Upper lobe of right lung (tissue), 1 donor: ENCODE measurements at regions not wholly inside any gene's neighbourhood (a gene's known extent, or its start where the extent isn't known, plus 50 kb on each side); places are given as distances from the start of the nearest gene placed in this dataset.

ENCODE experiments used
- ATAC-seq: fragments of 200-7000 bp; cut with Tn5 transposase; one replicate; pipeline ENCODE4 v1.9.1; 2020; ENCODE audit warnings: mild to moderate bottlenecking, moderate library complexity
- DNase-seq: peaks from one replicate; pipeline ENCODE4 v3.0.0-alpha.2; 2020
- H3K27ac ChIP-seq: fragments of 200-600 bp; one replicate; pipeline ENCODE4 v1.8.0; 2022
- H3K27me3 ChIP-seq: fragments of 200-600 bp; one replicate; pipeline ENCODE4 v1.8.0; 2022; ENCODE audit warnings: mild to moderate bottlenecking
- H3K36me3 ChIP-seq: fragments of 200-600 bp; one replicate; pipeline ENCODE4 v1.8.0; 2022
- H3K4me1 ChIP-seq: fragments of 200-600 bp; one replicate; pipeline ENCODE4 v1.8.0; 2022
- H3K4me3 ChIP-seq: fragments of 200-600 bp; one replicate; pipeline ENCODE4 v1.8.0; 2022; ENCODE audit warnings: mild to moderate bottlenecking
- H3K9me3 ChIP-seq: fragments of 200-600 bp; one replicate; pipeline ENCODE4 v1.8.0; 2022
- CTCF ChIP-seq: fragments of 200-600 bp; IDR thresholded peaks from one replicate; pipeline ENCODE4 v1.8.0; 2022; ENCODE audit warnings: antibody characterized with exemption
- intact Hi-C: fragments of 100-400 bp; cut with DNase I; formaldehyde crosslinking; loops from one replicate; pipeline ENCODE4 v1.11.0; 2022
- donor health status: DM: no; HTN: yes; CAD: no; lungs with severe emphysema.

GRCh38 chr15:46616033-46616432 is 981.2 kb downstream of the SQOR start:
- no peaks in the 10 kb centered on the region for H3K4me1 ChIP-seq
- intact Hi-C loops: no loop called here
- no peaks in the 10 kb centered on the region for H3K27me3 ChIP-seq
- H3K36me3 ChIP-seq: no peaks in the 10 kb centered on the region
- TF ChIP-seq CTCF: no peak
- no peaks in the 10 kb centered on the region for H3K9me3 ChIP-seq
- no peak overlapping the region for H3K4me3 ChIP-seq
- H3K27ac ChIP-seq: no peak overlapping the region
- DNase-seq (no peak), ATAC-seq (no peak)

GRCh38 chr15:46617507-46617906 is 982.7 kb downstream of the SQOR start:
- Histone ChIP-seq H3K4me3 (no peak overlapping the region), H3K9me3 (no peaks in the 10 kb centered on the region), H3K4me1 (no peaks in the 10 kb centered on the region), H3K27ac (no peak overlapping the region), H3K27me3 (no peaks in the 10 kb centered on the region), H3K36me3 (no peaks in the 10 kb centered on the region)
- intact Hi-C loops: no loop called here
- ATAC-seq (no peak), DNase-seq (no peak)
- TF ChIP-seq CTCF: no peak

DNA sequence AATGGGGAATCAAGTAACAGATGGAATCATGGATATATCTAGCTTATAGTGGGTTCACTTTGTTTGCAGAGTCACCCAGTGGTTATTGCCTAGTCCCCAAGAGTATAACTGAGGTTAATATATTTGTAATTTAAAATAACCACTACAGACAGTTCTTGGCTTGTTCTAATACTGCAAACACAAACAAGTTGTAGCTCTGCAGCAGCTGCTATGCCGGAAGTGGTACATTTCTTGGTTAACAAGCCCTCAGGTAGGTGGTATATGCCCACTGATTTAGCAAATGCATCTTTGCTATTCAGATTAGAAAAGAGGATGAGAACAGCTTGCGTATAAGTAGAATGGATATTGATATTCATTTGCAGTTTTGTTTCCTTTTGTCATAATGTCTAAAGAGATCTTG is 984.2 kb downstream of the SQOR start:
- H3K4me3 ChIP-seq: no peak overlapping the region
- intact Hi-C loops: no loop called here
- no peaks in the 10 kb centered on the region for H3K9me3 ChIP-seq
- no peaks in the 10 kb centered on the region for H3K4me1 ChIP-seq
- no peaks in the 10 kb centered on the region for H3K36me3 ChIP-seq
- no peak for ATAC-seq
- no peak overlapping the region for H3K27ac ChIP-seq
- no peak for DNase-seq
- no peak for TF ChIP-seq CTCF
- no peaks in the 10 kb centered on the region for H3K27me3 ChIP-seq

GRCh38 chr15:46620392-46621013 is 985.7 kb downstream of the SQOR start:
- H3K4me1 ChIP-seq: no peaks in the 10 kb centered on the region
- no peak for TF ChIP-seq CTCF
- H3K27me3 ChIP-seq: no peaks in the 10 kb centered on the region

GRCh38 chr15:46622851-46623250 is 988.0 kb downstream of the SQOR start:
- peaks cover 7% of the 10 kb centered on the region for H3K9me3 ChIP-seq
- TF ChIP-seq CTCF: no peak
- DNase-seq: no peak
- no peak overlapping the region for H3K27ac ChIP-seq
- H3K4me1 ChIP-seq: no peaks in the 10 kb centered on the region
- no peaks in the 10 kb centered on the region for H3K36me3 ChIP-seq
- intact Hi-C loops: no loop called here
- no peaks in the 10 kb centered on the region for H3K27me3 ChIP-seq
- no peak for ATAC-seq
- H3K4me3 ChIP-seq: no peak overlapping the region

More at GRCh38 chr15:46620392-46621013, 985.7 kb downstream of the SQOR start:
- DNase-seq: no peak
- Histone ChIP-seq H3K27ac (no peak overlapping the region), H3K9me3 (peaks cover 7% of the 10 kb centered on the region), H3K36me3 (no peaks in the 10 kb centered on the region), H3K4me3 (no peak overlapping the region)
- intact Hi-C loops: no loop called here
- no peak for ATAC-seq

GRCh38 chr15:46636206-46636605 is 1001.4 kb downstream of the SQOR start:
- Histone ChIP-seq H3K4me1 (no peaks in the 10 kb centered on the region), H3K36me3 (no peaks in the 10 kb centered on the region), H3K9me3 (no peaks in the 10 kb centered on the region), H3K27ac (no peak overlapping the region), H3K4me3 (no peak overlapping the region), H3K27me3 (no peaks in the 10 kb centered on the region)
- no peak for ATAC-seq
- TF ChIP-seq CTCF: no peak
- intact Hi-C loops: no loop called here
- no peak for DNase-seq
